ENCODE measurements at regions not wholly inside any gene's neighbourhood (a gene's known extent, or its start where the extent isn't known, plus 50 kb on each side); places are given as distances from the start of the nearest gene placed in this dataset.

GRCh38 chr12:75921622-75922289 is 109.8 kb downstream of the PHLDA1 start:
- Histone ChIP-seq H3K14ac (replicated peaks; ENCODE audit: low read depth, low read length) (peak overlapping the region; percentile 75; the same call in 1 of the 2 replicates), H2BK20ac (ENCODE audit: low read depth, low read length) (peak overlapping the region; percentile 67), H2BK120ac (ENCODE audit: low read depth, low read length) (peak overlapping the region; percentile 83), H3K4me2 (ENCODE audit: low read depth, low read length) (peak overlapping the region; percentile 52), H3K4me1 (ENCODE audit: control insufficient read depth, insufficient read depth, low read length) (peaks cover 4% of the 10 kb centered on the region; the same call in 1 of the 2 replicates), H3K36me3 (ENCODE audit: control insufficient read depth, insufficient read depth, low read length) (no peaks in the 10 kb centered on the region), H4K5ac (ENCODE audit: low read depth, low read length) (peak overlapping the region; percentile 94), H2BK5ac (ENCODE audit: low read depth, low read length, poor library complexity, severe bottlenecking) (no peak overlapping the region), H4K8ac (ENCODE audit: low read depth in 2 of 2, low read length in 2 of 2) (peak overlapping the region; percentile 40 to 84; a peak in 3 of 4 replicates), H4K20me1 (ENCODE audit: insufficient read depth, low read length) (no peaks in the 10 kb centered on the region), H3K4ac (ENCODE audit: low read depth, low read length) (peak overlapping the region; percentile 53), H3K79me1 (ENCODE audit: low read depth in 1 of 2, low read length in 2 of 2) (no peaks in the 10 kb centered on the region), H3K18ac (ENCODE audit: low read depth, low read length) (peak overlapping the region; percentile 82), H2AK5ac (ENCODE audit: low read depth, low read length) (no peak overlapping the region; the same call in 1 of the 2 replicates), H3K9me3 (ENCODE audit: control insufficient read depth, insufficient read depth, low read length) (peaks cover 16% of the 10 kb centered on the region), H4K91ac (ENCODE audit: insufficient read depth, low read depth, low read length) (peak overlapping the region; percentile 54), H2BK15ac (ENCODE audit: low read depth, low read length) (no peak overlapping the region), H3K9me1 (ENCODE audit: insufficient read depth, low read length) (no peaks in the 10 kb centered on the region), H3K56ac (ENCODE audit: extremely low read depth, insufficient read depth, low read length) (no peak overlapping the region), H2AFZ (replicated peaks; ENCODE audit: low read length, poor library complexity) (peak overlapping the region; percentile 90), H3K27me3 (ENCODE audit: control insufficient read depth, insufficient read depth, low read length) (no peaks in the 10 kb centered on the region), H3K4me3 (ENCODE audit: insufficient read depth, low read depth, low read length) (no peak overlapping the region), H3K27ac (ENCODE audit: insufficient read depth, low read length) (peak overlapping the region; percentile 12), H3K9ac (ENCODE audit: low read depth, low read length) (peak overlapping the region; percentile 9; the same call in 1 of the 2 replicates), H2AK9ac (replicated peaks; ENCODE audit: low read depth, low read length, poor library complexity) (peak overlapping the region; percentile 50), H3K23ac (ENCODE audit: low read depth, low read length) (0 out of 2 replicates have a peak overlapping the region, but pooled peaks have one; percentile 56)
- intact Hi-C loops (cut with micrococcal nuclease): no loop called here
- in situ Hi-C loops (cut with MboI; ENCODE audit: low sequenced_read_pairs): no loop called here
- DNase-seq (no peak), ATAC-seq (ENCODE audit: low read depth) (peak; percentile 61)
- WGBS, 2 experiments (ENCODE audit: extremely low coverage in 2 of 2, insufficient read length in 1 of 2): no CpG with 5 or more reads among the region's 9 CpGs
- dilution Hi-C loops (cut with HindIII; ENCODE audit: low sequenced_read_pairs, unreplicated experiment): no loop called here
- no TSS peak for BruUV-seq (replicated peaks)
- ChIA-PET CTCF (interaction anchor here (0.6 to 0.7 kb wide), 3 partner anchors 10 to 559 kb away, joined by 3 to 5 read pairs (median 3); no protein-coding TSS in a partner anchor), POLR2A (ENCODE audit: unreplicated experiment) (no interaction called here)
- TF ChIP-seq SMC3 (IDR thresholded peaks at IDR 0.05; ENCODE audit: low read depth, low read length) (no peak), USF2 (IDR thresholded peaks at IDR 0.05; ENCODE audit: low read depth, low read length) (no peak), CHD1 (IDR thresholded peaks at IDR 0.05; ENCODE audit: low read depth, low read length) (no peak), MXI1 (IDR thresholded peaks at IDR 0.05; ENCODE audit: borderline replicate concordance, low read depth, low read length) (no peak), RAD21 (IDR thresholded peaks at IDR 0.05; ENCODE audit: low read length) (no peak), CEBPB (IDR thresholded peaks at IDR 0.05; ENCODE audit: low read depth, low read length) (no peak), POLR2A (IDR thresholded peaks at IDR 0.05; ENCODE audit: low read depth, low read length) (no peak), MAFK (IDR thresholded peaks at IDR 0.05; ENCODE audit: low read depth, low read length) (no peak), FOS (IDR thresholded peaks at IDR 0.05; ENCODE audit: low read depth, low read length) (no peak)
